H1 (cell line): ENCODE measurements at regions not wholly inside any gene's neighbourhood (a gene's known extent, or its start where the extent isn't known, plus 50 kb on each side); places are given as distances from the start of the nearest gene placed in this dataset.

Experiments
- CTCF ChIA-PET: fragments of 300-600 bp; sonication (Branson Sonifier 250); formaldehyde crosslinking; loops from one replicate; lab custom pipeline; 2021; ENCODE audit not compliant: partially characterized antibody; lab: Charles Lee
- POLR2A ChIA-PET: fragments of 300-600 bp; sonication (Branson Sonifier 250); formaldehyde crosslinking; loops from one replicate; lab custom pipeline; 2021; ENCODE audit warnings: inconsistent platforms; ENCODE audit not compliant: partially characterized antibody; lab: Charles Lee
- DNase-seq, 2 experiments: peaks; one replicate each; pipeline versions ENCODE4 v3.0.0 to v3.0.0-alpha.2; 2010 to 2022; ENCODE audit warnings: low spot score in 2 of 2, low read depth in 1 of 2, mixed read lengths in 1 of 2
- FAIRE-seq: peaks from 2 replicates; lab custom pipeline; 2011; peaks lifted over from hg19 to GRCh38; lab: Jason Lieb, UNC
- H2AFZ ChIP-seq: 2 replicates; pipeline ENCODE4 v1.8.1; 2012; ENCODE audit warnings: low read length, inconsistent platforms
- H2AK5ac ChIP-seq: 2 replicates; pipeline ENCODE4 v1.6.1; 2013; ENCODE audit warnings: low read depth, low read length
- H2BK120ac ChIP-seq: replicated peaks from 2 replicates; pipeline ENCODE3; 2013; ENCODE audit warnings: low read depth, low read length, inconsistent platforms
- H2BK12ac ChIP-seq: 2 replicates; pipeline ENCODE4 v1.6.1; 2013; ENCODE audit warnings: low read depth, low read length
- H2BK15ac ChIP-seq: 2 replicates; pipeline ENCODE4 v1.6.1; 2013; ENCODE audit warnings: low read length
- H2BK20ac ChIP-seq: 2 replicates; pipeline ENCODE4 v1.6.1; 2013; ENCODE audit warnings: low read length
- H2BK5ac ChIP-seq: 2 replicates; pipeline ENCODE4 v1.6.1; 2013; ENCODE audit warnings: low read depth, low read length
- H3K14ac ChIP-seq: 2 replicates; pipeline ENCODE4 v1.6.1; 2013; ENCODE audit warnings: inconsistent platforms; ENCODE audit not compliant: insufficient read length
- H3K18ac ChIP-seq: 2 replicates; pipeline ENCODE4 v1.6.1; 2013; ENCODE audit warnings: low read length; ENCODE audit errors: extremely low read depth
- H3K23ac ChIP-seq: 2 replicates; pipeline ENCODE4 v1.6.1; 2013; ENCODE audit warnings: inconsistent platforms; ENCODE audit not compliant: insufficient read length
- H3K23me2 ChIP-seq: 2 replicates; pipeline ENCODE4 v1.6.1; 2013; ENCODE audit warnings: low read depth, low read length
- H3K27ac ChIP-seq: 2 replicates; pipeline ENCODE4 v1.6.1; 2011; ENCODE audit warnings: low read depth, low read length, inconsistent platforms
- H3K27me3 ChIP-seq, 4 experiments: replicated peaks in 1 of 4; 1 replicate in 1 of 4; 2 replicates in 3 of 4; pipeline versions ENCODE4 v1.6.1 to v1.8.1; 2011 to 2013; ENCODE audit warnings: low read length in 3 of 4, mild to moderate bottlenecking in 3 of 4, inconsistent platforms in 2 of 4, mixed read lengths in 2 of 4, moderate library complexity in 1 of 4; ENCODE audit not compliant: control insufficient read depth in 3 of 4, insufficient read depth in 3 of 4; ENCODE audit errors: extremely low read depth in 1 of 4
- H3K36me3 ChIP-seq, 4 experiments: 2 replicates each; pipeline versions ENCODE4 v1.6.1 to v1.8.1; 2011 to 2013; ENCODE audit warnings: mild to moderate bottlenecking in 4 of 4, low read length in 3 of 4, moderate library complexity in 2 of 4, control low read depth in 1 of 4, inconsistent platforms in 1 of 4; ENCODE audit not compliant: insufficient read depth in 4 of 4, control insufficient read depth in 2 of 4
- H3K4ac ChIP-seq: replicated peaks from 2 replicates; pipeline ENCODE3; 2013; ENCODE audit warnings: low read length, low read depth, mixed read lengths, inconsistent platforms; ENCODE audit not compliant: insufficient read length
- H3K4me1 ChIP-seq, 4 experiments: replicated peaks in 1 of 4; 1 replicate in 1 of 4; 2 replicates in 3 of 4; pipeline versions ENCODE4 v1.6.1 to v1.8.1; 2011 to 2013; ENCODE audit warnings: low read length in 3 of 4, inconsistent platforms in 2 of 4, mixed read lengths in 1 of 4; ENCODE audit not compliant: insufficient read depth in 4 of 4, control insufficient read depth in 3 of 4
- H3K4me2 ChIP-seq, 2 experiments: 2 replicates each; pipeline versions ENCODE4 v1.6.1 to v1.8.1; 2011 to 2013; ENCODE audit warnings: low read depth in 2 of 2, low read length in 2 of 2, control low read depth in 1 of 2, inconsistent platforms in 1 of 2, mild to moderate bottlenecking in 1 of 2; ENCODE audit not compliant: insufficient read depth in 1 of 2
- H3K4me3 ChIP-seq, 4 experiments: fragments of 200-600, 300-600 bp in 1 of 4; sonication (generic), shearing (Covaris generic), sonication (Bioruptor Twin) in 1 of 4; 2 replicates each; pipeline versions ENCODE4 v1.5.1 to v1.8.1; 2011 to 2016; ENCODE audit warnings: low read length in 4 of 4, low read depth in 3 of 4, control low read depth in 2 of 4, inconsistent platforms in 2 of 4, mild to moderate bottlenecking in 2 of 4, mixed read lengths in 1 of 4, moderate library complexity in 1 of 4; ENCODE audit not compliant: insufficient read depth in 2 of 4; ENCODE audit errors: extremely low read depth in 1 of 4
- H3K56ac ChIP-seq: replicated peaks from 2 replicates; pipeline ENCODE3; 2013; ENCODE audit warnings: low read depth, mild to moderate bottlenecking, mixed read lengths, low read length, inconsistent platforms; ENCODE audit not compliant: insufficient read length
- H3K79me1 ChIP-seq: 2 replicates; pipeline ENCODE4 v1.6.1; 2013; ENCODE audit warnings: low read depth, low read length, control low read depth
- H3K79me2 ChIP-seq, 2 experiments: 2 replicates each; pipeline versions ENCODE4 v1.6.1 to v1.8.1; 2012 to 2013; ENCODE audit warnings: low read length in 2 of 2, mild to moderate bottlenecking in 2 of 2, inconsistent platforms in 1 of 2; ENCODE audit not compliant: insufficient read depth in 2 of 2, control insufficient read depth in 1 of 2
- H3K9ac ChIP-seq, 4 experiments: replicated peaks in 1 of 4; 1 replicate in 1 of 4; 2 replicates in 3 of 4; pipeline versions ENCODE4 v1.6.1 to v1.8.1; 2011 to 2013; ENCODE audit warnings: low read depth in 3 of 4, low read length in 3 of 4, control low read depth in 2 of 4, mild to moderate bottlenecking in 2 of 4, moderate library complexity in 2 of 4, inconsistent platforms in 1 of 4; ENCODE audit errors: extremely low read depth in 1 of 4
- H3K9me3 ChIP-seq, 2 experiments: 2 replicates each; pipeline versions ENCODE4 v1.6.1 to v1.8.1; 2012 to 2013; ENCODE audit warnings: mild to moderate bottlenecking in 2 of 2, moderate library complexity in 2 of 2, control low read depth in 1 of 2, inconsistent platforms in 1 of 2, low read depth in 1 of 2, low read length in 1 of 2, mixed read lengths in 1 of 2; ENCODE audit not compliant: insufficient read depth in 2 of 2
- H4K20me1 ChIP-seq, 2 experiments: replicated peaks in 1 of 2; 2 replicates each; pipeline versions ENCODE3 to v1.8.1; 2011 to 2013; ENCODE audit warnings: inconsistent platforms in 2 of 2, low read length in 2 of 2, mild to moderate bottlenecking in 1 of 2; ENCODE audit not compliant: insufficient read depth in 2 of 2, control insufficient read depth in 1 of 2
- H4K5ac ChIP-seq: 2 replicates; pipeline ENCODE4 v1.6.1; 2013; ENCODE audit warnings: low read length, low read depth, mixed read lengths, inconsistent platforms; ENCODE audit not compliant: insufficient read length
- H4K8ac ChIP-seq: 2 replicates; pipeline ENCODE4 v1.8.0; 2013; ENCODE audit warnings: mild to moderate bottlenecking, moderate library complexity, low read length, inconsistent platforms; ENCODE audit not compliant: insufficient read depth; ENCODE audit errors: extremely low read depth
- H4K91ac ChIP-seq: replicated peaks from 2 replicates; pipeline ENCODE3; 2013; ENCODE audit warnings: low read length, mixed read lengths, inconsistent platforms; ENCODE audit not compliant: insufficient read length
- BCL11A ChIP-seq, 2 experiments: IDR thresholded peaks; one replicate each; pipeline ENCODE4 v1.6.1; 2011; ENCODE audit warnings: low read depth in 2 of 2, low read length in 2 of 2, mild to moderate bottlenecking in 2 of 2
- CHD1 ChIP-seq: IDR thresholded peaks from 2 replicates; pipeline ENCODE4 v1.6.1; 2012; ENCODE audit warnings: low read depth, low read length, improper control_type of control experiment
- CREB1 ChIP-seq: IDR thresholded peaks from 2 replicates; pipeline ENCODE4 v1.6.1; 2012; ENCODE audit warnings: inconsistent platforms
- CTBP2 ChIP-seq: IDR thresholded peaks from 2 replicates; pipeline ENCODE4 v1.7.0; 2011; ENCODE audit warnings: borderline replicate concordance, mild to moderate bottlenecking, moderate library complexity, mixed read lengths, low read length; ENCODE audit not compliant: insufficient read depth, insufficient read length
- EGR1 ChIP-seq: IDR thresholded peaks from 2 replicates; pipeline ENCODE4 v1.6.1; 2011; ENCODE audit warnings: low read depth, low read length, borderline replicate concordance
- GABPA ChIP-seq: IDR thresholded peaks from 2 replicates; pipeline ENCODE4 v1.6.1; 2011; ENCODE audit warnings: mild to moderate bottlenecking, low read length, moderate library complexity, borderline replicate concordance; ENCODE audit not compliant: insufficient read depth
- HDAC2 ChIP-seq, 2 experiments: fragments of 300-600 bp in 1 of 2; sonication (generic) in 1 of 2; IDR thresholded peaks; 2 replicates each; pipeline ENCODE4 v1.6.1; 2011 to 2012; ENCODE audit warnings: low read depth in 2 of 2, low read length in 2 of 2, mild to moderate bottlenecking in 2 of 2, moderate library complexity in 2 of 2, borderline replicate concordance in 1 of 2, inconsistent platforms in 1 of 2
- JUND ChIP-seq: IDR thresholded peaks from 2 replicates; pipeline ENCODE4 v1.6.1; 2011; ENCODE audit warnings: mild to moderate bottlenecking, improper control_type of control experiment, low read length
- RAD21 ChIP-seq, 2 experiments: IDR thresholded peaks in 1 of 2; conservative IDR thresholded peaks in 1 of 2; 2 replicates each; pipeline ENCODE4 v1.6.1; 2011; ENCODE audit warnings: low read depth in 2 of 2, low read length in 2 of 2, improper control_type of control experiment in 1 of 2, inconsistent platforms in 1 of 2, mild to moderate bottlenecking in 1 of 2, moderate library complexity in 1 of 2
- SIRT6 ChIP-seq: IDR thresholded peaks from one replicate; pipeline ENCODE4 v1.7.1; 2012; ENCODE audit warnings: low read length, inconsistent platforms
- TCF12 ChIP-seq: IDR thresholded peaks from 2 replicates; pipeline ENCODE4 v1.6.1; 2011; ENCODE audit warnings: low read depth, mild to moderate bottlenecking, low read length
- ZNF274 ChIP-seq: IDR thresholded peaks from 2 replicates; pipeline ENCODE4 v1.7.0; 2012; ENCODE audit warnings: low read length, borderline replicate concordance; ENCODE audit errors: extremely low read depth
- WGBS, 2 experiments: shearing (Covaris generic) in 1 of 2; methylation state at CpG; one replicate each; pipeline versions ENCODE4 v1.1.6 to v1.1.7; 2013 to 2015; ENCODE audit warnings: low lambda C conversion rate in 2 of 2, mixed read lengths in 2 of 2, inconsistent platforms in 1 of 2, low coverage in 1 of 2, missing lambda C conversion rate in 1 of 2; ENCODE audit not compliant: insufficient replicate concordance in 2 of 2, insufficient coverage in 1 of 2, insufficient read length in 1 of 2; ENCODE audit errors: extremely low coverage in 1 of 2, missing lambda C conversion rate in 1 of 2; 5-methylcytosine and 5-hydroxymethylcytosine counted together
- TF ChIP-seq, protein P1 (sequence below): IDR thresholded peaks from 2 replicates; pipeline ENCODE4 v1.6.1; 2011; ENCODE audit warnings: low read depth, mild to moderate bottlenecking, low read length; ENCODE audit not compliant: insufficient read depth
- TF ChIP-seq, protein P2 (sequence below): IDR thresholded peaks from 2 replicates; pipeline ENCODE4 v1.6.1; 2012; ENCODE audit warnings: inconsistent platforms

DNA sequence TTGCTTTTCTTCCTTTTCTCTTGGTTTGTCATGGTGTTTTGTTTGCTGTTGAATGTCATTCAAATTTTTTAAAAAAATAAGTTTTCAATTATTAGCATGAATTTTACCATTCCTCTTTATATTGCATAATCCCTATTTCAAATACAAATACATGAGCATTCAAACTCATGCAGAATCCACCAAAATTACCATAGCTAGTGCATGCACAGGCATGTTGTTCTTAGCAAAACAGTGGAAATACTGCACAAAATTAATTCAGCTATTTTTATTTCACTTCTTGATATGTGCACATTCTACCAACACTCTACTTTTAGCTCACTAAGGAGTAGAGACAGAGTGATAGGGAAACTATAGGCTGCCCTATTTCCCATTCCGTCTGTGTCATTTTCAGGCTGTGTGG lies 670.1 kb upstream of the LRRN3 start:
- 95% methylated on average over 1 of the region's 1 CpG; no CpG with 5 or more reads in 1 of the 2 experiments for WGBS, 2 experiments
- no peak overlapping the region for H2BK20ac ChIP-seq
- H3K4ac ChIP-seq: no peak overlapping the region
- peaks cover 1% of the 10 kb centered on the region; the same call in 1 of the 2 replicates for H3K23me2 ChIP-seq
- no peak for DNase-seq
- no peak overlapping the region for H2AFZ ChIP-seq
- H3K9me3 ChIP-seq: no peaks in the 10 kb centered on the region
- no peak overlapping the region for H2BK120ac ChIP-seq
- H3K79me1 ChIP-seq: no peaks in the 10 kb centered on the region
- H3K14ac ChIP-seq: no peak overlapping the region
- POLR2A ChIA-PET: no interaction called here
- no peak overlapping the region for H3K18ac ChIP-seq
- FAIRE-seq: no peak
- no peaks in the 10 kb centered on the region for H3K27me3 ChIP-seq
- no peaks in the 10 kb centered on the region for H3K4me1 ChIP-seq
- H3K36me3 ChIP-seq: no peaks in the 10 kb centered on the region
- H3K23ac ChIP-seq: no peak overlapping the region
- no peak overlapping the region for H2AK5ac ChIP-seq
- H3K4me2 ChIP-seq: no peak overlapping the region
- no peaks in the 10 kb centered on the region for H4K20me1 ChIP-seq
- CTCF ChIA-PET: no interaction called here
- H3K79me2 ChIP-seq: no peaks in the 10 kb centered on the region
- H4K5ac ChIP-seq: no peak overlapping the region
- no peak overlapping the region for H3K9ac ChIP-seq
- H2BK12ac ChIP-seq: no peak overlapping the region
- H3K4me3 ChIP-seq: no peak overlapping the region
- H3K27ac ChIP-seq: no peak overlapping the region
- no peak overlapping the region for H4K8ac ChIP-seq
- no peak overlapping the region for H2BK15ac ChIP-seq
- H2BK5ac ChIP-seq: no peak overlapping the region
- H3K56ac ChIP-seq: no peak overlapping the region
- H4K91ac ChIP-seq: no peak overlapping the region
- no peak for TF ChIP-seq TCF12
- TF ChIP-seq CHD1: no peak
- TF ChIP-seq ZNF274: no peak
- no peak for TF ChIP-seq SIRT6
- no peak for TF ChIP-seq CREB1
- TF ChIP-seq RAD21 (IDR thresholded peaks at IDR 0.05 in 1 of 2, conservative IDR thresholded peaks at IDR 0.05 in 1 of 2; ENCODE audit: low read depth in 2 of 2, low read length in 2 of 2): no peak
- no peak for TF ChIP-seq JUND
- TF ChIP-seq, protein P1, sequence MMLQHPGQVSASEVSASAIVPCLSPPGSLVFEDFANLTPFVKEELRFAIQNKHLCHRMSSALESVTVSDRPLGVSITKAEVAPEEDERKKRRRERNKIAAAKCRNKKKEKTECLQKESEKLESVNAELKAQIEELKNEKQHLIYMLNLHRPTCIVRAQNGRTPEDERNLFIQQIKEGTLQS: no peak
- no peak for TF ChIP-seq EGR1
- TF ChIP-seq HDAC2 (IDR thresholded peaks at IDR 0.05; ENCODE audit: borderline replicate concordance in 1 of 2, low read depth in 2 of 2, low read length in 2 of 2): no peak
- TF ChIP-seq, protein P2, sequence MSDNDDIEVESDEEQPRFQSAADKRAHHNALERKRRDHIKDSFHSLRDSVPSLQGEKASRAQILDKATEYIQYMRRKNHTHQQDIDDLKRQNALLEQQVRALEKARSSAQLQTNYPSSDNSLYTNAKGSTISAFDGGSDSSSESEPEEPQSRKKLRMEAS: no peak
- TF ChIP-seq GABPA: no peak
- TF ChIP-seq CTBP2: no peak
- TF ChIP-seq BCL11A (IDR thresholded peaks at IDR 0.05; ENCODE audit: low read depth in 2 of 2, low read length in 2 of 2): no peak
